Loucy (cell line): ENCODE measurements at regions not wholly inside any gene's neighbourhood (a gene's known extent, or its start where the extent isn't known, plus 50 kb on each side); places are given as distances from the start of the nearest gene placed in this dataset.

Source experiments
- CTCF ChIP-seq: fragments of 200-600 bp; sonication (generic); conservative IDR thresholded peaks from 2 replicates; pipeline ENCODE4 v1.5.1; 2014; ENCODE audit warnings: mild to moderate bottlenecking, antibody characterized with exemption, low read length
- EZH2phosphoT487 ChIP-seq: fragments of 200-600 bp; IDR thresholded peaks from 2 replicates; pipeline ENCODE4 v1.6.1; 2018; ENCODE audit warnings: antibody characterized with exemption, mild to moderate bottlenecking, moderate library complexity, borderline replicate concordance

DNA sequence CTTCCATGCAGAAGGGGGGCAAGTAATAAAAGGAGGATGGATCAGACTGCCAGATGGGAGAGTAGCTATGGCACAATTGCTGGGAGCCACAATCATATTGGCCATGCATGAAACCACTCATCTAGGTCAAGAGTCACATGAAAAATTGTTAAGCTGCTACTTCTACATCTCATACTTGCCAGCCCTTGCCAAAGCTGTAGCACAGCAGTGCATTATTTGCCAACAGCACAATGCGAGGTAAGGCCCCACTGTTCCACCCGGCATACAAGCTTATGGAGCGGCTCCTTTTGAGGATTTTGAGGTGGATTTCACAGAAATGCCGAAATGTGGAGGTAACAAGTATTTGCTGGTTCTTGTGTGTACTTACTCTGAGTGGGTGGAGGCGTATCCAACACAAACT lies 109.9 kb upstream of the EPB41L4A start:
- no peak for TF ChIP-seq CTCF
- no peak for TF ChIP-seq EZH2phosphoT487
